Stimulated activated naive CD4-positive, alpha-beta T cell (primary cell): ENCODE measurements at regions not wholly inside any gene's neighbourhood (a gene's known extent, or its start where the extent isn't known, plus 50 kb on each side); places are given as distances from the start of the nearest gene placed in this dataset.
"Not testable (repeated sequence)": the region's sequence is repeated elsewhere in the genome, so short reads cannot be mapped to it uniquely, and the experiment has no call there.

Experiments
- DNase-seq, 6 experiments: peaks; one replicate each; lab custom pipeline; 2025; lab: John Stamatoyannopoulos, UW

DNA sequence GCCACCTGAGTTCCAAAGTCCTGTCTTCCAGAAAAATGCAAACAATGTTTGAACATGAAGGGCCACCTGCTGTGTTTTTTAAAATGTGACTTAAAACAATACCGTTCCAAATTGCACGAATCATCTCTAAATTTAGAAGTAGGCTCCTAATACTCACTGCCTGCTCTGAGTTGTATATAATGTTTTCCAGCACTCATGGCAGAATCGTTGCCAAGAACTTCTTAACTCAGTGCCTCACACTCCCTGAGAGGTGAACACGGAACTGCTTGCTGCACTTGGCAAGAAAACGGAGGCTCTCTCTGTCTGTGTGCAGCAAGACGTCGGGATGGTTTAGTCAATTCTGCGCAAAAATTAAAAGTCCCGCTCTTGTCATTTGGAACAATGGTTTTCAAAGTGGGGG, 757.3 kb upstream of the AUTS2 start:
- no peak for DNase-seq

- not testable (repeated sequence) for DNase-seq
Observed at GRCh38 chr7:68843985-68844384, 754.3 kb upstream of the AUTS2 start.

- DNase-seq: no peak
Observed at GRCh38 chr7:68846811-68847325, 751.4 kb upstream of the AUTS2 start.

DNA sequence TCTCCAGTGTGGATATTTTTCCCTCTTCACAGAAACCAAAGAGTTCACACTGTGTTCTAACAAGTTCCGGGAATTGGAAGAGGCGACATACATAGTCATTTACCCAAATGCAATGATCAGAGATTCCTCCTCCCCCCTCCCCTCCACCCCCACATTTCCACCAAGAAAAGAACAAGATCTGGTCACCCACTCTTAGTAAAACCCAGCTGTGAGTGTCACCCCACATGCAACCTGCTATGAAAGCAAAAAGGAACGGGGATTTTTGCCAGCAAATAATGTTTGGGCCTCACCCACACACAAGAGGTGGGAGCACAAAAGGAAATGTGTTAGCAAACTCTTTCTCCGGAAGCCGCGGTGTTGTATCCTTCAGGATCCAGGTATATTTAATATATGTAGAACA, 745.0 kb upstream of the AUTS2 start:
- DNase-seq: no peak

GRCh38 chr7:68857571-68857970, 740.7 kb upstream of the AUTS2 start:
- no peak for DNase-seq

- no peak for DNase-seq
Observed at GRCh38 chr7:68858497-68858896, 739.8 kb upstream of the AUTS2 start.

DNA sequence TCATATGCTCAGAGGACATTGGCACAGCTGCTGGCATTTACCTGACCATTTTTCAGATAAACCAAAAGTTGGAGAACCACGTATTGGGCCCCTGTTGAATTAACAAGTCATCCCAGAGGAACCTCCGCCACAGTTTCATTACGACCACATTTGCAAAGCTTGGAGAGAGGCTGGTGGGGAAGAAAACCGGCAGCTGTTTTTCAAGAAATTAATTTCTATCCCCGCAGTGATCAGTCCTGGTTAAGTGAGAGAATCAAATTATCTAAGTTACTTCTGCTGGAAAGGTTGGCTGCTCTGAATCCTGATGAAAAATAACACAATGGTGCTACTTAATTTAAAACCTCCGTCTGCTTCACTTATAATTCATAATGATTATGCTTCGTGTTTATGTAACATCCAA, 737.1 kb upstream of the AUTS2 start:
- DNase-seq: no peak

DNA sequence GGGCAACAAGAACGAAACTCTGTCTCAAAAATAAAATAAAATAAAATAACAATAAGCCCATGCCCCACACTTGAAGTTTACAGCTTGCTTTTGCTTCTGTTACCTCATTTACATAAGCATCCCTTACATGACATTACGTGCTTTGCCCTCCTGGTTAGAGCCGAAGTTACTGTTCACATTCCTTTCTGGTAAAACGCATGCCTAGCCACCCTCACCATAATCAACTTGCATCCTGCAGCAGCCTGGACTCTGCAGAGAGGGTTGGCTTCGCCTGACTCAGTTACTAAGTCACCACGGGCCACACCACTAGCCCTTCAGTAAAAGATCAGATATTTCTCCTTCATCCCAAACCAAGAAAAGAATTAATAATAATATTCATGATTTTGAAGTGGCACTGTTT, 736.0 kb upstream of the AUTS2 start:
- no peak for DNase-seq

- no peak for DNase-seq
Observed at GRCh38 chr7:68862736-68863135, 735.5 kb upstream of the AUTS2 start.

- DNase-seq: no peak
Observed at GRCh38 chr7:68865351-68866199, 732.7 kb upstream of the AUTS2 start.

DNA sequence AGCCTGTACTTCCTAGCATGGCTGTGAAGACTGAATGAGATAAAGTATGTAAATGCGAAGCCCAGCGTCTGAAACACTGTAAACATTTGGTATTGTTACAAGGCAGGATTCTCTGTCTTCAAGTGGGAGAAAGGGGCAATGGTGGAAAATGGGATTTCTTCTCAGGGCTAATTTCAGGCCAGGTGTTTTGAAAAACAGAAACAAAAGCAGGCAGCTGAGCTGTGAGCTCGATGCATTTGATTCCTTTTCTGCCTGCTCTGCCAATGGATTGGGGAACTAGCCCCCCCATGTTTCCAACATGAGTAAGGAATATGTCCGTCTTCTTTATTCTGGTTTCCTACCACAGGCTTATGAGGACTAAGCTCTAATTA, 732.1 kb upstream of the AUTS2 start:
- DNase-seq: no peak

DNA sequence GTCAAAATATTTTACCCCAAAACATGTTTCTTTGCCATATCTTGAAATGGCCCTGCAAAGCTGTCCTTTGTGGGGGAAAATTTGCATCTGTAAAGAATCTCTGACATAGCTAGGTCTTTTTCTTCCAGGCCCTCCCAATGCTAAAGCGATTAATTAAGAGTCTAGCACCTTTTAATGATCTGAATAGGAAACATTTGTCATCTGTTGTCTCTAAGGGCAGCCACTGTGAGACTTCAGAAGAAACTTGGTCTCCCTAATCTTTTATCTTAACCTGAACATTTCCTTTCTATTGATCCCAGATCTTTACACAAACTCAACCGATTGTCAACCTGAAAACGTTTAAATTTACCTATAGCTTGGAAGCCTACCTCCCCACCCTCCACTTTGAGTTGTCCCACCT, 731.6 kb upstream of the AUTS2 start:
- not testable (repeated sequence) for DNase-seq

- no peak for DNase-seq
Observed at GRCh38 chr7:68868978-68869377, 729.3 kb upstream of the AUTS2 start.

DNA sequence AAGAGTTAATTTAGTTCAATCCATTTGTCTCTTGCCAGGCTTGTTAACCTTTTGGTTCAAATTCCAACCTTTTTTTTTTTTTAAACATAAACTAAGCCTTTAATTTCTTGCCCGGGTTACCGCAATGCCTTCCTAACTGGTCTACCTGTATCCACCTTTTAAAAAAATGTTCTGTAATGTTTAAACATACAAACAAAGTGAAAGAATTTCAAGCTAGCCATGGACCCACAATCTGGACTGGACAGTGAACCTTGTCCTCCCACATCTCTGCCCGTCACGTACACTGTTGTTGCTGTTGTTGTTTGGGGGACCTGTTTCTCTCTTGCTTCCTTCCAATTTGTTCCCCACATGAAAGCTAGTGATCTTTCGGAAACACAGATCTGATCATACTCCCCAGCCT, 724.7 kb upstream of the AUTS2 start:
- DNase-seq: no peak

DNA sequence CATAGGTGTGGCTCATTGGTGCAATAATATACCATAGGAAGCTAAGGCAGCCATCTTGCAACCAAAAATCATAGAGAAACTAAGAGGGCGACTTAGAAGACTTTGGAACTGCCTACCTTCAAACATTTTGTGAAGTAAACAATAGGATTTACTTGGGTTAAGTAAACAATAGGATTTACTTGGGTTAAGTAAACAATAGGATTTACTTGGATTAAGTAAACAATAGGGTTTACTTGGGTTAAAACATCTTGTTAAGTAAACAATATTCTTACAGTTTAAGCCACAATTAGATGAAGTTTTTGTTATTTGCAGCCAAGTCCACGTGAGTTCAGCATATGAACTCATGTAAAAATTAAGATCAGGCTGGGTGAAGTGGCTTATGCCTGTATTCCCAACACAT, 722.4 kb upstream of the AUTS2 start:
- no peak for DNase-seq

DNA sequence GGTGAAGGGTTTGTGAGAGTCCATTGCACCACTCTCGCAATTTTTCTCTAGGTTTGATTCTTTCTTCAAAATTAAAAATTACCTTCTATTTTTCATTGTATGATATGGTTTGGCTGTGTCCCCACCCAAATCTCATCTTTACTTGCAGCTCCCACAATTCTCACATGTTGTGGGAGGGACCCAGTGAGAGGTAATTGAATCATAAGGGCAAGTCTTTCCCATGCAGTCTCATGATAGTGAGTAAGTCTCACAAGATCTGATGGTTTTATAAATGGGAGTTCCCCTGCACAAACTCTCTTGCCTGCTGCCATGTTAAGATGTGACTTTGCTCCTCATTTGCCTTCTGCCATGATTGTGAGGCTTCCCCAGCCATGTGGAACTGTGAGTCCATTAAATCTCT, 711.2 kb upstream of the AUTS2 start:
- DNase-seq: not testable (repeated sequence)

- no peak for DNase-seq
Observed at GRCh38 chr7:68888971-68889385, 709.3 kb upstream of the AUTS2 start.

GRCh38 chr7:68892236-68892635, 706.0 kb upstream of the AUTS2 start:
- no peak for DNase-seq

DNA sequence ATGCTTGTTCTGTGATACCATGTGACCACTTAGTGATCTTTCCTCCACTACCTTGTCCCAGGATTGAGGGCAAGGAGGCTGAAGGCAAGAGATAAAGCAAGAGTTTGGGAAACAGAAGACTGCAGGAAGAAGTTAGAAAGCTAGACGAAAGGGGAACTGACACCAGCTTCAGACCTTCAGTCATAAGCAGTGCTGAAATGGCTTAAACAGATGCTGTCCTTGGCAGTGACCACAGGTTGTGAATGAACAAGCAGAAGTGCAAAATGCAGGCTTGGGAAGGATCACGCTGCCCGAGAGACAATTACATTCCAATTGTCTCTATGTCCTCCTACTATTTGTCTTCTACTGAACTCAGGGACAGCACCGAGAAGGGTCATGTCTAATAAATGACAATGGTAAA, 704.9 kb upstream of the AUTS2 start:
- DNase-seq: no peak

GRCh38 chr7:68899156-68899555, 699.1 kb upstream of the AUTS2 start:
- not testable (repeated sequence) for DNase-seq

GRCh38 chr7:68900096-68900495, 698.2 kb upstream of the AUTS2 start:
- no peak for DNase-seq

DNA sequence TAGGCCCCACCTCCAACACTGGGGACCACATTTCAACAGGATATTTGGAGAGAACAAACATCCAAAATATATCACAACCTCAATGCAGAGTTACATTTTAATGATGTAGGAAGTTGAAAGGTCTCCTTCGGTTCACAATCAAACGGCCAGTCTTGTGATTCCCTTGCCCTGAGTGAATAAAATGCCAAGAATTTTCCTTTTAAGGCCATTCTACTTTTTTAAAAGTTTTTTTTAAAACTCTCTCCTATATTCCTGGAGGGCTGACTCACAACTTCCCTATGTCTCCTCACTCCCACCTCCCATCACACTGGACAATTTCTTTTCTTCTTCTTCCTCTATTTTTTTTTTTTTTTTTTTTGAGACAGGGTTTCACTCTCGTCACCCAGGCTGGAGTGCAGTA, 693.6 kb upstream of the AUTS2 start:
- no peak for DNase-seq

- DNase-seq: no peak
Observed at GRCh38 chr7:68911754-68912153, 686.5 kb upstream of the AUTS2 start.

- no peak for DNase-seq
Observed at GRCh38 chr7:68914006-68914405, 684.3 kb upstream of the AUTS2 start.
